ENCODE measurements at regions not wholly inside any gene's neighbourhood (a gene's known extent, or its start where the extent isn't known, plus 50 kb on each side); places are given as distances from the start of the nearest gene placed in this dataset.
"Not testable (repeated sequence)": the region's sequence is repeated elsewhere in the genome, so short reads cannot be mapped to it uniquely, and the experiment has no call there.

DNA sequence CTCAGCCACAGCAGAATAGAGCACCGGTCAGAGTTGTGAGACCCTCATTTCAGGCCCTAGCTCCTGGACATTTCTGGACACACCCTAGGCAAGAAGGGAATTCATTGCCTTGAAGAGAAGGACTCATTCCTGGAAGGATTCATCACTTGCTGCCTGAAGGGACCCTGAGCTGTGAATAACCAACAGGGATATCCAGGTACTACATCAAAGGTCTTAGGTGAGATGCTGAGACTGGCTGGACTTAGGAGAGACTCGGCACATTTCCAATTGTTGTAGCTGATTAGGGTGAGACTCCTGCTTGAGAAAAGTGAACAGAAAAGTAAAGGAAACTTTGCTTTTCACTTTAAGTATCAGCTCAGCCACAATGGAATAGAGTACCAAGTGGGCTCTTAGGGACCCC lies 208.1 kb upstream of the CDKN2B start:
- DNase-seq (ENCODE audit: low read depth in 2 of 2) = no peak

- not testable (repeated sequence) for DNase-seq (ENCODE audit: low read depth in 2 of 2)
Measured at GRCh38 chr9:22225856-22226255, 216.8 kb upstream of the CDKN2B start.

DNA sequence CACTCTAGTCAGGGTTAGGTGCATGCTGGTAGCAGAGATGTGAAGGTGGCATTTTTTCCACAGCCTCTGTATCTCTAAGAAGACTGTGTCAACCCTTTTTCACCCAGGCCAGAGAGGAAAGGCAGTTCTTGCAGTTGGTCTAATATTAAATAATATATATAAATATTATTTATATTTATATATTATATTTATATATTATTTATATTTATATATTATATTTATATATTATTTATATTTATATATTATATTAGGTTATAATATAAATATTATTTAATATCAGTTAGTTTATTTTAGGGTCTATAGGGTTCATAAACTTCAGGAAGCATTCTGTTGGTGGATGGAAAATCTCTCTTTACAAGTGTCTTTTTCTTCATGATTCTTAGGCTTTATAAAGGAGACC lies 218.6 kb upstream of the DMRTA1 start:
- no peak for DNase-seq (ENCODE audit: low read depth in 2 of 2)

DNA sequence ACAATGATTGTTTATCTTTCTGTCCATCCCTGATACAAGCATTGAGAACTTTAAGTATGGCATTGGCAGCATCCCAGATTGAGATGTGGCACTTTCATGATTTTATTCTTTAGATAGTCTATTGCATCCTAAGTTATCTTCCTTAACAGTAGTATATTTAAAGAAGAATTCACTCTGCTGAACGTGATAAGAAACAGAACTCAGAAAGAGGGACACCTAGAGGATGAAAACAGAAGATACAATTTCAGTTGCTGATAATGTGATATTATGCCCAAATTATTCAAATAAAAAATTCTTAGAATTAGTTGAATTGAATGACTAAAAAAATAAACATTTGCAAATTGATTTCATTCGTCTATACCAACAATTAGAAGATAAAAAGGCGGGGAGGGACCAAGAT lies 218.1 kb upstream of the DMRTA1 start:
- peak; percentile 28 to 48 for DNase-seq (ENCODE audit: low read depth in 2 of 2)

- DNase-seq (ENCODE audit: low read depth in 2 of 2) = no peak
Measured at GRCh38 chr9:22229069-22229468, 217.6 kb upstream of the DMRTA1 start.

DNA sequence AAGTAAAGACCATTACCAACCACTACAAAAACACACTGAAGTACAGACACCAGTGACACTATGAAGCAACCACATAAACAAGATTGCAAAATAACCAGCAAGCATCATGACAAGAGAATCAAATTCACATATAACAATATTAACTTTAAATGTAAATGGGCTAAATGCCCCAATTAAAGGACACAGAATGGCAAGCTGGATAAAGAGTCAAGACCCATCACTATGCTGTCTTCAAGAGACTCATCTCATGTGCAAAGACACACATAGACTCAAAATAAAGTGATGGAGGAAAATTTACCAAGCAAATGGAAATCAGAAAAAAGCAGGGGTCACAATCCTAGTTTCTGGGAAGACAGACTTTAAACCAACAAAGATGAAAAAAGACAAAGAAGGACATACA lies 215.3 kb upstream of the DMRTA1 start:
- not testable (repeated sequence) for DNase-seq (ENCODE audit: low read depth in 2 of 2)

GRCh38 chr9:22232971-22233370 lies 213.7 kb upstream of the DMRTA1 start:
- no peak for DNase-seq (ENCODE audit: low read depth in 2 of 2)

- DNase-seq (ENCODE audit: low read depth in 2 of 2) = peak in 1 of 2 donors; percentile 83
Measured at GRCh38 chr9:22237497-22238363, 208.9 kb upstream of the DMRTA1 start.

DNA sequence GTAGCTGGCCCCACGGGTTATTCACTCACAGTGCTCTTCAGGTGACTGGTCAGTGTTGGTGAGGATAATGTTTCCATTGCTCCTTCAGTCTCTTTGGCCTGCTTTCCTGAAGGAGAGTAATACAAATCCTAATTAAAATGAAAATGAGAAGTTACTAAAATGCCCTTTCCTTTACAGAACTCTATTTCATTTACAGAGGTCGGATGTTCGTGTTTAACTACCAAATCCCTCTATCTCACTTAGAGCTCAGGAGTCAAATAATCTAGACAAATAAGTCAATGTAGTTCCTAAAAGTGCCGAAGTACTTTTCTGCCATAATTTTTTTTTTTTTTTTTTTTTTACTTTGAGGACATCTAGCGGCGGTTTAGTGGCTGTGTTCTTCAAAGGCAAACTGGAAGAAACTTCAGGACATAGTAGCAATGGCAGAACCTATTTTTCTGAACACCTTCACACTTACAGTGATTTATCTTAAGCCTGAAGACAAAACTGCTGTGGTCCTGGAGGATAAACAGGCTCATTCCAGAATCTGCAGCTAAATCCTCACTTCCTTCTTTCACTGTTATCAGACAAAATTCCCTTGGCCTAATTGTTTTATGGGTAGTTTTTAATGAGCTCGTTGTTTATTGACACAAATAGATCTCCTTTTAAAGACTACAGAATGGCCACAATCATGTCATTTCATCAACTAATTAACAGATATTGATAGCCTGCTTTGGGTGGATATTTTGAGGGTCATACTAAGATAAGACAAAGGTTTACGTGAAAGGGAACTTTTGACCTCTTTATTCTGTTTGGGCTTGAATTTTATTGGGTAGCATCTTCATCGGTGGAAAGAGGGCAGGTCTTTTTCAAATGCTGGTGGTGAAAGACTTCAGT lies 207.6 kb upstream of the DMRTA1 start:
- DNase-seq (ENCODE audit: low read depth in 2 of 2) = peak; percentile 59 to 73

- DNase-seq (ENCODE audit: low read depth in 2 of 2) = peak; percentile 46 to 73
Measured at GRCh38 chr9:22240619-22241018, 206.0 kb upstream of the DMRTA1 start.

DNA sequence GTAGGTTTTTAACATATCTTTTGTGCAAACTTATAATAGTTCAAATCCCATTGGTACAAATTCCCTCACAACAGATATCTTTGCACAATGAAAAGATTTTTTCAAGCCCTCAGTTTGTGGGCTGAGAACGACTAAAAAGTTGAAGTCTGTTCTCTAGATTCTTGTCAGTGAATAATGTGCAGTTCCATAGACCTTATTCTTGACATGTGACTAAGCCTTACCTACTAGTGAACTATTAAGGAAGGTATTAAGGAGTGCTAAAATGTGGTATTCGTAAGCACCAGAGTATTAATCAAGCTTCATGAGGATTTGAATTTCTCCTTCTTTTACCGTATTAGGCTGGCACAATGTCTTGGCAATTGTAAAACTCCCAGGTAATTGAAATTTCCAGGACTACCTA lies 205.6 kb upstream of the DMRTA1 start:
- DNase-seq (ENCODE audit: low read depth in 2 of 2) = no peak

- DNase-seq (ENCODE audit: low read depth in 2 of 2) = no peak
Measured at GRCh38 chr9:22241611-22242010, 205.0 kb upstream of the DMRTA1 start.

- DNase-seq (ENCODE audit: low read depth in 2 of 2) = peak; percentile 73 to 81
Measured at GRCh38 chr9:22244139-22245011, 202.2 kb upstream of the DMRTA1 start.

DNA sequence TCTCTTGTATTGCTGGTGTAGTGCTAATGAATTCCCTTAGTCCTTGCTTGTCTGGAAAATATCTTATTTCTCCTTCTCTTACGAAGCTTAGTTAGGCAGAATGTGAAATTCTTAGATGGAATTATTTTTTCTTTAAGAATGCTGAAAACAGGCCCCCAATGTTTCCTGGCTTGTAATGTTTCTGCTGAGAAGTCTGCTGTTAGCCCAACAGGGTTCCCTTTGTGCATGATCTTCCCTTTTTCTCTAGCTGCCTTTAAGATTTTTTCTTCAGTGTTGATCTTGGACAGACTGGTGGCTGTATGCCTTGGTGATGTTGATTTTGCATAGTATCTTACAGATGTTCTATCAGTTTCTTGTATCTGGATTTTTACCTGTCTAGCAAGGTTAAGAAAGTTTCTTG lies 191.3 kb upstream of the DMRTA1 start:
- DNase-seq (ENCODE audit: low read depth in 2 of 2) = no peak

- DNase-seq (ENCODE audit: low read depth in 2 of 2) = no peak
Measured at GRCh38 chr9:22256381-22256780, 190.2 kb upstream of the DMRTA1 start.

GRCh38 chr9:22257026-22257816 lies 189.4 kb upstream of the DMRTA1 start:
- no peak for DNase-seq (ENCODE audit: low read depth in 2 of 2)

- DNase-seq (ENCODE audit: low read depth in 2 of 2) = no peak
Measured at GRCh38 chr9:22265038-22265437, 181.6 kb upstream of the DMRTA1 start.

GRCh38 chr9:22265534-22265933 lies 181.1 kb upstream of the DMRTA1 start:
- DNase-seq (ENCODE audit: low read depth in 2 of 2) = no peak

DNA sequence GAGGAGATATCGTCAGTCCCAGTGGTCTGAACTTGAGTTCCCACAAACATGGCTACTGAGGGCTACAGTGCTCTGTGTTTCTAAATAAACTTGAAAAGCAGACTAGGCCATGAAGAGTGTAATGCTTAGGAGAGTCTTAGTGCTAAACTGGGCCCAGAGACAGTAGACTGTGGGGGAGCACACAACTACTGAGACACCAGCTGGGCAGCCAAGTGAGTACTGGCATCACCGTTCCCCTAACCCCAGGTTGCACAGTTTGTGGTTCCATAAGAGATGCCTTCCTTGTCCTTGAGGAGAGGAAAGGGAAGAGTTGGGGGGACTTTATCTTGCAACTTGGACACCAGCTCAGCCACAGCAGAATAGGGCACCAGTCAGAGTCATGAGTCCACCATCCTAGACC lies 172.1 kb upstream of the DMRTA1 start:
- DNase-seq (ENCODE audit: low read depth in 2 of 2) = no peak

GRCh38 chr9:22278426-22278825 lies 168.2 kb upstream of the DMRTA1 start:
- DNase-seq (ENCODE audit: low read depth in 2 of 2) = no peak

DNA sequence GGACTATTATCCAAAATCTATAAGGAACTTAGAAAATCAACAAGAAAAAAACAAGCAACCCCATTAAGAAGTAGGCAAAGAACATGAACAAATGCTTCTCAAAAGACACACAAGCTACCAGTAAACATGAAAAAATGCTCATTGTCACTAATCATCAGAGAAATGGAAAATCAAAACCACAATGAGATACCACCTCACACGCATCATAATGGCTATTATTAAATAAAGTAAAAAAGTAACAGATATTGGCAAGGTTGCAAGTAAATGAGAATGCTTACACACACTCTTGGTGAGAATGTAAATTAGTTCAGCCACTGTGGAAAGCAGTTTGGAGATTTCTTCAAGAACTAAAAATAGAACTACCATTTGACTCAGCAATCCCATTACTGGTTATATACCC lies 167.0 kb upstream of the DMRTA1 start:
- DNase-seq (ENCODE audit: low read depth in 2 of 2) = no peak

Data from lung microvascular endothelial cell (primary cell).